Natural killer cell (primary cell): ENCODE measurements at regions not wholly inside any gene's neighbourhood (a gene's known extent, or its start where the extent isn't known, plus 50 kb on each side); places are given as distances from the start of the nearest gene placed in this dataset.

ENCODE experiments used
- ATAC-seq, 3 donors: fragments of 150-1000 bp in 2 of 3; fragments of 200-7000 bp in 1 of 3; cut with Tn5 transposase; 1 replicate in 1 of 3; 2 replicates in 2 of 3; pipeline ENCODE4 v1.10.0; 2021; ENCODE audit warnings: mild to moderate bottlenecking in 2 of 3, moderate library complexity in 2 of 3
- DNase-seq, 2 donors: peaks; one replicate each; pipeline versions ENCODE4 v3.0.0 to v3.0.0-alpha.2; 2013 to 2021; ENCODE audit warnings: mixed read lengths in 1 of 2
- H3K27ac ChIP-seq: one replicate; pipeline ENCODE4 v1.5.1; 2013; ENCODE audit warnings: mild to moderate bottlenecking, low read length
- H3K27me3 ChIP-seq: one replicate; pipeline ENCODE4 v1.6.1; 2013; ENCODE audit warnings: low read length; ENCODE audit not compliant: control insufficient read depth, insufficient read depth
- H3K36me3 ChIP-seq: one replicate; pipeline ENCODE4 v1.6.1; 2013; ENCODE audit warnings: low read length; ENCODE audit not compliant: control insufficient read depth, insufficient read depth
- H3K4me1 ChIP-seq: one replicate; pipeline ENCODE4 v1.6.1; 2013; ENCODE audit warnings: low read length; ENCODE audit not compliant: control insufficient read depth, insufficient read depth
- H3K4me3 ChIP-seq: one replicate; pipeline ENCODE4 v1.5.1; 2013; ENCODE audit warnings: low read length
- H3K9me3 ChIP-seq: one replicate; pipeline ENCODE4 v1.6.1; 2013; ENCODE audit warnings: low read length; ENCODE audit not compliant: control insufficient read depth, insufficient read depth
- H3K27ac Mint-ChIP-seq, 2 donors: one replicate each; pipeline ENCODE4 v1.8.0; 2022; ENCODE audit warnings: mild to moderate bottlenecking in 2 of 2, mixed read lengths in 2 of 2, moderate library complexity in 1 of 2
- H3K27me3 Mint-ChIP-seq, 2 donors: one replicate each; pipeline ENCODE4 v1.8.0; 2022; ENCODE audit warnings: low read depth in 2 of 2, mixed read lengths in 2 of 2
- H3K36me3 Mint-ChIP-seq: one replicate; pipeline ENCODE4 v1.8.0; 2022; ENCODE audit warnings: mixed read lengths
- H3K4me1 Mint-ChIP-seq, 2 donors: one replicate each; pipeline ENCODE4 v1.8.0; 2022; ENCODE audit warnings: mixed read lengths in 2 of 2
- H3K4me3 Mint-ChIP-seq: one replicate; pipeline ENCODE4 v1.8.0; 2022; ENCODE audit warnings: mild to moderate bottlenecking, moderate library complexity, mixed read lengths
- H3K9me3 Mint-ChIP-seq, 2 donors: one replicate each; pipeline ENCODE4 v1.8.0; 2022; ENCODE audit warnings: mixed read lengths in 2 of 2
- CTCF ChIP-seq: fragments of 200-600 bp; IDR thresholded peaks from one replicate; pipeline ENCODE4 v1.8.0; 2022; ENCODE audit warnings: antibody characterized with exemption
- WGBS: methylation state at CpG from one replicate; pipeline ENCODE4 v1.1.7; 2013; ENCODE audit warnings: missing lambda C conversion rate; ENCODE audit not compliant: insufficient coverage; 5-methylcytosine and 5-hydroxymethylcytosine counted together
- intact Hi-C: fragments of 100-400 bp; cut with micrococcal nuclease; formaldehyde crosslinking; loops from one replicate; pipeline ENCODE4 v1.14.2; 2022

- 79% methylated on average over 11 of the region's 11 CpGs for WGBS
- no peak overlapping the region for H3K4me3 Mint-ChIP-seq
- H3K9me3 ChIP-seq, result peaks cover 7% of the 10 kb centered on the region
- no peak overlapping the region for H3K4me3 ChIP-seq
- no peaks in the 10 kb centered on the region for H3K4me1 Mint-ChIP-seq
- H3K27ac ChIP-seq, result no peak overlapping the region
- no peak for TF ChIP-seq CTCF
- intact Hi-C loops, result no loop called here
- no peaks in the 10 kb centered on the region for H3K9me3 Mint-ChIP-seq
- peaks cover 0 to 5% of the 10 kb centered on the region in 2 donors for H3K27me3 Mint-ChIP-seq
- H3K4me1 ChIP-seq, result no peaks in the 10 kb centered on the region
- no peaks in the 10 kb centered on the region for H3K36me3 Mint-ChIP-seq
- no peaks in the 10 kb centered on the region for H3K27me3 ChIP-seq
- no peaks in the 10 kb centered on the region for H3K36me3 ChIP-seq
- DNase-seq (no peak), ATAC-seq (no peak)
- no peak overlapping the region for H3K27ac Mint-ChIP-seq
Measured at GRCh38 chr9:135214706-135215105, 127.2 kb downstream of the OLFM1 start.

- Histone ChIP-seq H3K4me1 (no peaks in the 10 kb centered on the region), H3K4me3 (no peak overlapping the region), H3K9me3 (peaks cover 7% of the 10 kb centered on the region), H3K27me3 (no peaks in the 10 kb centered on the region), H3K27ac (no peak overlapping the region), H3K36me3 (no peaks in the 10 kb centered on the region)
- DNase-seq, result no peak
- H3K4me3 Mint-ChIP-seq, result no peak overlapping the region
- intact Hi-C loops, result no loop called here
- H3K4me1 Mint-ChIP-seq, result no peaks in the 10 kb centered on the region
- H3K27me3 Mint-ChIP-seq, result peaks cover 0 to 5% of the 10 kb centered on the region in 2 donors
- 50% methylated on average over 14 of the region's 14 CpGs for WGBS
- H3K27ac Mint-ChIP-seq, result no peak overlapping the region
- H3K36me3 Mint-ChIP-seq, result no peaks in the 10 kb centered on the region
- no peak for TF ChIP-seq CTCF
- ATAC-seq, result no peak
- H3K9me3 Mint-ChIP-seq, result no peaks in the 10 kb centered on the region
Measured at GRCh38 chr9:135215571-135216161, 128.2 kb downstream of the OLFM1 start.

GRCh38 chr9:135216236-135216635, 128.8 kb downstream of the OLFM1 start:
- no peak overlapping the region for H3K4me3 ChIP-seq
- H3K27me3 ChIP-seq, result no peaks in the 10 kb centered on the region
- DNase-seq (no peak), ATAC-seq (no peak)
- TF ChIP-seq CTCF, result no peak
- H3K36me3 ChIP-seq, result no peaks in the 10 kb centered on the region
- intact Hi-C loops, result no loop called here
- H3K27ac Mint-ChIP-seq, result no peak overlapping the region
- no peaks in the 10 kb centered on the region for H3K4me1 ChIP-seq
- H3K27ac ChIP-seq, result no peak overlapping the region
- no peaks in the 10 kb centered on the region for H3K4me1 Mint-ChIP-seq
- H3K9me3 ChIP-seq, result peaks cover 2% of the 10 kb centered on the region
- no peak overlapping the region for H3K4me3 Mint-ChIP-seq
- H3K9me3 Mint-ChIP-seq, result no peaks in the 10 kb centered on the region
- H3K36me3 Mint-ChIP-seq, result no peaks in the 10 kb centered on the region
- peaks cover 0 to 5% of the 10 kb centered on the region in 2 donors for H3K27me3 Mint-ChIP-seq
- WGBS, result 89% methylated on average over 7 of the region's 7 CpGs

- DNase-seq (no peak), ATAC-seq (no peak)
- no peaks in the 10 kb centered on the region for H3K27me3 ChIP-seq
- H3K27ac Mint-ChIP-seq, result no peak overlapping the region
- no peaks in the 10 kb centered on the region for H3K4me1 Mint-ChIP-seq
- no peaks in the 10 kb centered on the region for H3K4me1 ChIP-seq
- H3K9me3 Mint-ChIP-seq, result no peaks in the 10 kb centered on the region
- H3K36me3 ChIP-seq, result no peaks in the 10 kb centered on the region
- H3K27me3 Mint-ChIP-seq, result peaks cover 0 to 5% of the 10 kb centered on the region in 2 donors
- no peaks in the 10 kb centered on the region for H3K36me3 Mint-ChIP-seq
- no peak for TF ChIP-seq CTCF
- 69% methylated on average over 22 of the region's 22 CpGs for WGBS
- H3K27ac ChIP-seq, result no peak overlapping the region
- H3K4me3 ChIP-seq, result no peak overlapping the region
- no peak overlapping the region for H3K4me3 Mint-ChIP-seq
- no peaks in the 10 kb centered on the region for H3K9me3 ChIP-seq
- intact Hi-C loops, result no loop called here
Measured at GRCh38 chr9:135216791-135217441, 129.4 kb downstream of the OLFM1 start.
